Fibroblast of villous mesenchyme (primary cell): ENCODE measurements at regions not wholly inside any gene's neighbourhood (a gene's known extent, or its start where the extent isn't known, plus 50 kb on each side); places are given as distances from the start of the nearest gene placed in this dataset. TPM values are rescaled to one million over a fixed set of nuclear protein-coding genes. Genes with fewer than 3 reads are reported as not detected.

ENCODE experiments used
- DNase-seq: peaks from one replicate; pipeline ENCODE4 v3.0.0-alpha.2; 2010; ENCODE audit warnings: low read depth
- H3K4me3 ChIP-seq: 2 replicates; pipeline ENCODE4 v1.5.1; 2011; ENCODE audit warnings: low read depth, mild to moderate bottlenecking, low read length
- small RNA-seq: library from RNA; depleted of rRNA; stranded (forward); fragments of <200 nt; gene quantifications from one replicate; pipeline ENCODE3, GENCODE V24; 2012
- TF ChIP-seq, protein P1 (sequence below): IDR thresholded peaks from 2 replicates; pipeline ENCODE4 v1.5.1; 2012; ENCODE audit warnings: low read depth, mild to moderate bottlenecking, low read length; ENCODE audit not compliant: insufficient read depth

DNA sequence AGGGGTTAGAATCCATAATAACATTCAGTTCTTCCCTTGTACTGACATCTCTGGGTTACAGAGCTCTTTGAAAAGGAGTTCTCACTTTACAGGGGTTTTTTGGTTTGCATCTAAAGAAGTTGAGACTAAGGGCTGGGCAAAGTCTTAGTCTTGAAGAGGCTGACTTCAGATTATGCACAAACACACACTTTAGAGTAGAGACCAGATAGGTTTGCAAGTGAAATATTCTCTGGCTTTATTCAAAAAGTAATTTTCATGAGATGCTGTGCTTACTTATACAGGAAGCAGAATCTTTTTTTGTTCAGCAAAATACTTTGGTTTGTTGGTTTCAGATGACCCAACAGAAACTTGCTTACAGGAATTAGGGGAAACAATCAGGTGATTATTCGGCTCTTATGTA, 410.9 kb upstream of the LRRTM1 start:
- H3K4me3 ChIP-seq = no peak overlapping the region
- DNase-seq = no peak
- TF ChIP-seq, protein P1, sequence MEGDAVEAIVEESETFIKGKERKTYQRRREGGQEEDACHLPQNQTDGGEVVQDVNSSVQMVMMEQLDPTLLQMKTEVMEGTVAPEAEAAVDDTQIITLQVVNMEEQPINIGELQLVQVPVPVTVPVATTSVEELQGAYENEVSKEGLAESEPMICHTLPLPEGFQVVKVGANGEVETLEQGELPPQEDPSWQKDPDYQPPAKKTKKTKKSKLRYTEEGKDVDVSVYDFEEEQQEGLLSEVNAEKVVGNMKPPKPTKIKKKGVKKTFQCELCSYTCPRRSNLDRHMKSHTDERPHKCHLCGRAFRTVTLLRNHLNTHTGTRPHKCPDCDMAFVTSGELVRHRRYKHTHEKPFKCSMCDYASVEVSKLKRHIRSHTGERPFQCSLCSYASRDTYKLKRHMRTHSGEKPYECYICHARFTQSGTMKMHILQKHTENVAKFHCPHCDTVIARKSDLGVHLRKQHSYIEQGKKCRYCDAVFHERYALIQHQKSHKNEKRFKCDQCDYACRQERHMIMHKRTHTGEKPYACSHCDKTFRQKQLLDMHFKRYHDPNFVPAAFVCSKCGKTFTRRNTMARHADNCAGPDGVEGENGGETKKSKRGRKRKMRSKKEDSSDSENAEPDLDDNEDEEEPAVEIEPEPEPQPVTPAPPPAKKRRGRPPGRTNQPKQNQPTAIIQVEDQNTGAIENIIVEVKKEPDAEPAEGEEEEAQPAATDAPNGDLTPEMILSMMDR = no peak

DNA sequence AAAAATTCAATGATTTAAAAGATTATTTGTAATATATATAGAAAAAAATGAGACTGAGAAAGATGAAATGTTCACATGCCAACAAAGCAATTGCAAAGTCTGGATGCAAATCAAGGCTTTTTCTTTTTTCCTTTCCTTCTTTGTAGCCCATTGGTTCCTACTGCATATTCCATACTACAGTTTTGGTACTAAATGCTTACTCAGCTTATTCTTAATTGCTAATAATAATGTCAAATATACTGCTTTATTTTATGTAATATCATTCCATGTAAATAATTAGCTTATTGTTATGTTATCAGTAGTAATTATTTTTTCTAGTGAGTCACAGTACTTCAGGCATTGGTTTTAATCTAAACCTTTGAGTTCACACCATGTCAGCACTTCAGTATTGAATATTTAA, 407.4 kb upstream of the LRRTM1 start:
- TF ChIP-seq, protein P1 = no peak

DNA sequence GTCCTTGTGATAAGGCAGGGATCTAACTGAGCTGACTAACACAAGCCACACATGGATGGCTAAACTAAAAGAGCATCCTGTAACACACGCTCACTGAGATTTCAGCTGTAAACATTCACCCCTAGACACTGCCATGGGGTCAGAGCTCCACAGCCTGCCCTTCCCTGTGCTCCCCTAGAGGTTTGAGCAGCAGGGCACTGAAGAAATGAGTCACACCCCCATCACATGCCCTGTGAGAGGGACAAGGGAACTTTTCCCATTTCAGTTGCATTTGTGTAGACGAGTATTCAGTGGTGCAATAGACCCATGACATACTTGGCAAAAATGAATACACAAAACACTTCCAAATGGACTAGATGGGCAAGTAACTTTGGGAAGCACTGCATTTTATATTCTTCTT, 402.4 kb upstream of the LRRTM1 start:
- TF ChIP-seq, protein P1 = no peak
- DNase-seq = no peak
- no peak overlapping the region for H3K4me3 ChIP-seq

More for the DNA sequence above, 407.4 kb upstream of the LRRTM1 start:
- no peak for DNase-seq
- no peak overlapping the region for H3K4me3 ChIP-seq

DNA sequence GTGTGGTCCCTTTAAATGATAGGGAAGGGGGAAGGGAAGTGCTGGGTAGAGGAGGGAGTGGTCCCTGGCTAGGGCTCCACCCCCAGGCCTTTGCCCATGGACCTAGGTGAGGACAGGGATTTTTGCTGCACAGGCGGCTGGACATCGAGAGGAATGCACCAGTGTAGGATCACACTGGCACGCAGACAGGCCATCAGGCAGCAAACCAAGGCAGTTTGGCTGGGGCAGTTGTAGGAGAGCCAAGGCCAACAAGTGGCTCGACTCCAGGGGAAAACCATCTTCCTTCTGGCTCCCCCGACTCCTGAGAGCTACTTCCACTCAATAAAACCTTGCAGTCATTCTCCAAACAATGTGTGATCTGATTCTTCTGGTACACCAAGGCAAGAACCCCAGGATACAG, 402.0 kb upstream of the LRRTM1 start:
- no peak for DNase-seq
- TF ChIP-seq, protein P1 = no peak

DNA sequence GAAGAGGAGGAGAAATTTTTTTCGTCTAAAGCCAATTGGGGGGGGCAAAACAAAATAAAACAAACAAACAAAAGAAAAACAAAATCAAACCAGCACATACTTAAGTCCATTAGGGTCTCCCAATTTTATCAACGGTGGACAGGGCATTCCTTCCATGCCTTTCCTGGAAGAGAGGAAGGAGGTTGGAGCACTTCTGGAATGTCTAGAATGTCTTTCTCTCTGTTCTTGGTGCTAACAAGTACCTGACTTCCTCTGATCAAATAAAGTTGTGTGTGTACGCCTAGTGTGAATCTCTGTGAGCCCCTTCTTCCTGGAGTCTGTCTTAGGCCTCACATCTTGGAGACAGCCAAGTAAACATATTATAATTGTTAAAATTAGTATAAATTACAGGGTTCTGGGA, 399.0 kb upstream of the LRRTM1 start:
- H3K4me3 ChIP-seq = no peak overlapping the region
- no peak for DNase-seq
- TF ChIP-seq, protein P1 = no peak

More for the DNA sequence above, 402.0 kb upstream of the LRRTM1 start:
- no peak overlapping the region for H3K4me3 ChIP-seq

DNA sequence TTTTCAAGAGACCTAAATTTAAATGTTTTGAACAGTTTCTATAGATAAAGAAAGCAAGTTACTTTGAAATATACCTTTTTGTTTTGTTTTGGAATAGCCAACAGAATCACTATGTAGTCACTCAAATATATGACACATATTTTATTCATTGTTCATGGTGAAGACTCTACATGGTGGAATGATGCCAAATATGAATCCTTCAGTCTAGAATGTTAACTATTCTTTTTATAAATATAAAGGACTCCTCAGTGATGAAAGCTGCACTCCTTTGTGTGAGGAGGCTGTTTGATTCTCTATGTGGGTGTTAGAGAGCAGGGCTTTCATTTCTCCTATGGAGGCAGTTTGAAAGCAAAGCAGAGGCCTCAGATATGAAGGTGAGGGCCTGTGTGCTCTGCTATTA, 396.4 kb upstream of the LRRTM1 start:
- TF ChIP-seq, protein P1 = no peak
- no peak overlapping the region for H3K4me3 ChIP-seq
- DNase-seq = no peak

Small RNAs in the stretch of these regions (small RNA-seq; reads per million reads assigned to genes)
- gene AC013262.1 = not detected
- not detected for gene AC138623.1
- not detected for gene RF00019
- gene RN7SL201P = not detected
- 0.94 reads per million, percentile 7 among the genes with 10 or more reads in this experiment for gene RNA5SP99
- not detected for gene RNU6-1312P
- not detected for gene RNU6-685P
- not detected for gene RPL37P10
